ENCODE measurements at regions not wholly inside any gene's neighbourhood (a gene's known extent, or its start where the extent isn't known, plus 50 kb on each side); places are given as distances from the start of the nearest gene placed in this dataset.
"Not testable (repeated sequence)": the region's sequence is repeated elsewhere in the genome, so short reads cannot be mapped to it uniquely, and the experiment has no call there.

- Histone ChIP-seq H3K36me3 (no peaks in the 10 kb centered on the region), H3K27me3 (no peaks in the 10 kb centered on the region), H3K4me3 (no peak overlapping the region), H3K9me3 (peaks cover 9 to 19% of the 10 kb centered on the region in 2 donors), H3K4me1 (no peaks in the 10 kb centered on the region), H3K27ac (no peak overlapping the region)
- intact Hi-C loops (cut with DNase I; ENCODE audit: low total_unique reads): no loop called here
- TF ChIP-seq POLR2AphosphoS5 (IDR thresholded peaks at IDR 0.05) (no peak), POLR2A (IDR thresholded peaks at IDR 0.05) (no peak)
- TF ChIP-seq, protein P1, sequence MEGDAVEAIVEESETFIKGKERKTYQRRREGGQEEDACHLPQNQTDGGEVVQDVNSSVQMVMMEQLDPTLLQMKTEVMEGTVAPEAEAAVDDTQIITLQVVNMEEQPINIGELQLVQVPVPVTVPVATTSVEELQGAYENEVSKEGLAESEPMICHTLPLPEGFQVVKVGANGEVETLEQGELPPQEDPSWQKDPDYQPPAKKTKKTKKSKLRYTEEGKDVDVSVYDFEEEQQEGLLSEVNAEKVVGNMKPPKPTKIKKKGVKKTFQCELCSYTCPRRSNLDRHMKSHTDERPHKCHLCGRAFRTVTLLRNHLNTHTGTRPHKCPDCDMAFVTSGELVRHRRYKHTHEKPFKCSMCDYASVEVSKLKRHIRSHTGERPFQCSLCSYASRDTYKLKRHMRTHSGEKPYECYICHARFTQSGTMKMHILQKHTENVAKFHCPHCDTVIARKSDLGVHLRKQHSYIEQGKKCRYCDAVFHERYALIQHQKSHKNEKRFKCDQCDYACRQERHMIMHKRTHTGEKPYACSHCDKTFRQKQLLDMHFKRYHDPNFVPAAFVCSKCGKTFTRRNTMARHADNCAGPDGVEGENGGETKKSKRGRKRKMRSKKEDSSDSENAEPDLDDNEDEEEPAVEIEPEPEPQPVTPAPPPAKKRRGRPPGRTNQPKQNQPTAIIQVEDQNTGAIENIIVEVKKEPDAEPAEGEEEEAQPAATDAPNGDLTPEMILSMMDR (IDR thresholded peaks at IDR 0.05): no peak
- no peak for DNase-seq (ENCODE audit: low spot score in 2 of 2)
Measured at GRCh38 chr15:69871511-69872134, 226.1 kb downstream of the TLE3 start.

- H3K4me1 ChIP-seq: no peaks in the 10 kb centered on the region
- no peak overlapping the region for H3K4me3 ChIP-seq
- H3K36me3 ChIP-seq: no peaks in the 10 kb centered on the region
- no peak overlapping the region for H3K27ac ChIP-seq
- TF ChIP-seq, protein P1 (IDR thresholded peaks at IDR 0.05): no peak
- no peak for TF ChIP-seq POLR2AphosphoS5 (IDR thresholded peaks at IDR 0.05)
- no peak for TF ChIP-seq POLR2A (IDR thresholded peaks at IDR 0.05)
- H3K27me3 ChIP-seq: no peaks in the 10 kb centered on the region
- peaks cover 9 to 19% of the 10 kb centered on the region in 2 donors for H3K9me3 ChIP-seq
- no peak for DNase-seq (ENCODE audit: low spot score in 2 of 2)
- intact Hi-C loops (cut with DNase I; ENCODE audit: low total_unique reads): no loop called here
Measured at GRCh38 chr15:69873807-69874206, 223.9 kb downstream of the TLE3 start.

- Histone ChIP-seq H3K27me3 (no peaks in the 10 kb centered on the region), H3K36me3 (no peaks in the 10 kb centered on the region), H3K27ac (no peak overlapping the region), H3K4me3 (no peak overlapping the region), H3K4me1 (no peaks in the 10 kb centered on the region), H3K9me3 (peaks cover 9 to 19% of the 10 kb centered on the region in 2 donors)
- no peak for DNase-seq (ENCODE audit: low spot score in 2 of 2)
- intact Hi-C loops (cut with DNase I; ENCODE audit: low total_unique reads): no loop called here
- TF ChIP-seq POLR2A (IDR thresholded peaks at IDR 0.05) (no peak), POLR2AphosphoS5 (IDR thresholded peaks at IDR 0.05) (no peak)
- TF ChIP-seq, protein P1 (IDR thresholded peaks at IDR 0.05): no peak
Measured at GRCh38 chr15:69874321-69874720, 223.4 kb downstream of the TLE3 start.

GRCh38 chr15:69876064-69876940 is 221.4 kb downstream of the TLE3 start:
- no peaks in the 10 kb centered on the region for H3K4me1 ChIP-seq
- no peaks in the 10 kb centered on the region for H3K27me3 ChIP-seq
- no peak overlapping the region for H3K4me3 ChIP-seq
- TF ChIP-seq POLR2A (IDR thresholded peaks at IDR 0.05) (no peak), POLR2AphosphoS5 (IDR thresholded peaks at IDR 0.05) (no peak)
- TF ChIP-seq, protein P1 (IDR thresholded peaks at IDR 0.05): no peak
- intact Hi-C loops (cut with DNase I; ENCODE audit: low total_unique reads): no loop called here
- peaks cover 9 to 19% of the 10 kb centered on the region in 2 donors for H3K9me3 ChIP-seq
- H3K27ac ChIP-seq: no peak overlapping the region
- H3K36me3 ChIP-seq: no peaks in the 10 kb centered on the region
- DNase-seq (ENCODE audit: low spot score in 2 of 2): no peak

DNA sequence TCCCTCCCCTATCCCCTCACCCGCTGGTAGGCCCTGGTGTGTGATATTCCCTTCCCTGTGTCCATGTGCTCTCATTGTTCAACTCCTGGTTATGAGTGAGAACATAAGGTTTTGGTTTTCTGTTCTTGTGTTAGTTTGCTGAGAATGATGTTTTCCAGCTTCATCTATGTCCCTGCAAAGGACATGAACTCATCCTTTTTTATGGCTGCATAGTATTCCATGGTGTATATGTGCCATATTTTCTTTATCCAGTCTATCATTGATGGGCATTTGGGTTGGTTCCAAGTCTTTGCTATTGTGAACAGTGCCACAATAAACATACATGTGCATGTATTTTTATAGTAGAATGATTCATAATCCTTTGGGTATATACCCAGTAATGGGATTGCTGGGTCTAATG is 217.8 kb downstream of the TLE3 start:
- H3K4me3 ChIP-seq; H3K4me1 ChIP-seq; intact Hi-C loops (cut with DNase I; ENCODE audit: low total_unique reads); H3K27me3 ChIP-seq; H3K27ac ChIP-seq; H3K9me3 ChIP-seq; DNase-seq (ENCODE audit: low spot score in 2 of 2); H3K36me3 ChIP-seq: not testable (repeated sequence)
